Right renal cortex interstitium (tissue), 3 donors: ENCODE measurements at regions not wholly inside any gene's neighbourhood (a gene's known extent, or its start where the extent isn't known, plus 50 kb on each side); places are given as distances from the start of the nearest gene placed in this dataset.
A peak's percentile ranks its signal among the peaks of the same experiment; 100 is the strongest.

Experiments
- DNase-seq, 3 donors: peaks; one replicate each; pipeline ENCODE4 v3.0.0-alpha.2; 2013; ENCODE audit warnings: low read depth in 3 of 3, low spot score in 2 of 3

- DNase-seq, result no peak
These were observed 1221.4 kb downstream of the VRK1 start for GRCh38 chr14:98018628-98019027.

- no peak for DNase-seq
These were observed 1225.6 kb downstream of the VRK1 start for GRCh38 chr14:98022541-98023520.

- DNase-seq, result no peak
These were observed 1231.0 kb downstream of the VRK1 start for GRCh38 chr14:98028162-98028561.

GRCh38 chr14:98035396-98035795 lies 1236.6 kb downstream of the BCL11B start:
- DNase-seq, result peak in 1 of 3 donors; percentile 10

GRCh38 chr14:98037831-98038230 lies 1234.2 kb downstream of the BCL11B start:
- DNase-seq, result no peak

- DNase-seq, result no peak
These were observed 1215.1 kb downstream of the BCL11B start for GRCh38 chr14:98056946-98057345.

- DNase-seq, result no peak
These were observed 1212.9 kb downstream of the BCL11B start for GRCh38 chr14:98059106-98059505.

GRCh38 chr14:98062083-98062482 lies 1209.9 kb downstream of the BCL11B start:
- DNase-seq, result no peak

- DNase-seq, result peak; percentile 12 to 46 (median 36)
These were observed 1202.3 kb downstream of the BCL11B start for GRCh38 chr14:98069712-98070171.

- DNase-seq, result no peak
These were observed 1201.5 kb downstream of the BCL11B start for GRCh38 chr14:98070536-98070935.

GRCh38 chr14:98074111-98074510 lies 1197.9 kb downstream of the BCL11B start:
- DNase-seq, result no peak

GRCh38 chr14:98077176-98077575 lies 1194.8 kb downstream of the BCL11B start:
- no peak for DNase-seq

GRCh38 chr14:98082833-98083232 lies 1189.2 kb downstream of the BCL11B start:
- DNase-seq, result no peak

GRCh38 chr14:98085751-98086150 lies 1186.2 kb downstream of the BCL11B start:
- no peak for DNase-seq

GRCh38 chr14:98093111-98093510 lies 1178.9 kb downstream of the BCL11B start:
- DNase-seq, result no peak

GRCh38 chr14:98099527-98099926 lies 1172.5 kb downstream of the BCL11B start:
- DNase-seq, result no peak

GRCh38 chr14:98101323-98101722 lies 1170.7 kb downstream of the BCL11B start:
- DNase-seq, result no peak

- no peak for DNase-seq
These were observed 1168.3 kb downstream of the BCL11B start for GRCh38 chr14:98103705-98104104.

- no peak for DNase-seq
These were observed 1162.7 kb downstream of the BCL11B start for GRCh38 chr14:98109326-98109725.

GRCh38 chr14:98112194-98112780 lies 1159.7 kb downstream of the BCL11B start:
- no peak for DNase-seq

GRCh38 chr14:98114122-98114895 lies 1157.7 kb downstream of the BCL11B start:
- no peak for DNase-seq
